ENCODE measurements at regions not wholly inside any gene's neighbourhood (a gene's known extent, or its start where the extent isn't known, plus 50 kb on each side); places are given as distances from the start of the nearest gene placed in this dataset.

DNA sequence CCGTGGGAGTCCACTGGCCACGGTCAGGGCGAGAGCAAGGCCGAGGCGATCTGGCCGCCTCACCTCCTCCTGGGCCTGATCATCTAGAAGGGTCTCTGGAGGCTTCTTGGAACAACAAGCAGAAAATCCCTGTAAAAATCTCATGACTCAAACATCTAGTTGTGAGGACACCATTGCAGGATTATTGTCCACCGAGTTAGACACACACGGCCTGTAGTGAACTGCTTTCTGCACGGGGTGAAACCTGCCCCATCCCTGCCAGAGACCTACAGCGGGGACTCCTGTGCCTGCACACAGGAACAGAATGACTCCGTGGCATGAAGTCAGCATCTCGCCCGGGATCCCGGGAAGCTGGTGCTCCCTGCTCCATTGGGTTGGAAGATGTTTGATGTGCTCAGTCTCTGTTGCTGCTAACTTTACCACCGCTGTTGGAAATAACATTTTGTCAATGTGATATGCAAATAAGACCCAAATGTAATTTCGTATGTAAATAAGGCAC is 267.0 kb upstream of the TCERG1L start:
- ChIA-PET POLR2A (ENCODE audit: low non-redundant PET) (no interaction called here), CTCF (no interaction called here)
- Histone ChIP-seq H3K4me3 (ENCODE audit: low read depth, low read length, poor library complexity, severe bottlenecking) (no peak overlapping the region), H3K4me1 (ENCODE audit: insufficient read depth, low read length, poor library complexity, severe bottlenecking) (no peaks in the 10 kb centered on the region), H3K27ac (ENCODE audit: low read depth, low read length, poor library complexity, severe bottlenecking) (no peak overlapping the region), H3K27me3 (replicated peaks; ENCODE audit: insufficient read depth, low read depth, low read length, poor library complexity) (peaks cover 9% of the 10 kb centered on the region), H3K36me3 (ENCODE audit: insufficient read depth, low read length, poor library complexity, severe bottlenecking) (no peaks in the 10 kb centered on the region), H3K9me3 (ENCODE audit: low read depth, low read length, poor library complexity, severe bottlenecking) (no peaks in the 10 kb centered on the region)
- intact Hi-C loops (cut with micrococcal nuclease; ENCODE audit: unreplicated experiment), result no loop called here
- TF ChIP-seq, protein P1, sequence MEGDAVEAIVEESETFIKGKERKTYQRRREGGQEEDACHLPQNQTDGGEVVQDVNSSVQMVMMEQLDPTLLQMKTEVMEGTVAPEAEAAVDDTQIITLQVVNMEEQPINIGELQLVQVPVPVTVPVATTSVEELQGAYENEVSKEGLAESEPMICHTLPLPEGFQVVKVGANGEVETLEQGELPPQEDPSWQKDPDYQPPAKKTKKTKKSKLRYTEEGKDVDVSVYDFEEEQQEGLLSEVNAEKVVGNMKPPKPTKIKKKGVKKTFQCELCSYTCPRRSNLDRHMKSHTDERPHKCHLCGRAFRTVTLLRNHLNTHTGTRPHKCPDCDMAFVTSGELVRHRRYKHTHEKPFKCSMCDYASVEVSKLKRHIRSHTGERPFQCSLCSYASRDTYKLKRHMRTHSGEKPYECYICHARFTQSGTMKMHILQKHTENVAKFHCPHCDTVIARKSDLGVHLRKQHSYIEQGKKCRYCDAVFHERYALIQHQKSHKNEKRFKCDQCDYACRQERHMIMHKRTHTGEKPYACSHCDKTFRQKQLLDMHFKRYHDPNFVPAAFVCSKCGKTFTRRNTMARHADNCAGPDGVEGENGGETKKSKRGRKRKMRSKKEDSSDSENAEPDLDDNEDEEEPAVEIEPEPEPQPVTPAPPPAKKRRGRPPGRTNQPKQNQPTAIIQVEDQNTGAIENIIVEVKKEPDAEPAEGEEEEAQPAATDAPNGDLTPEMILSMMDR (conservative IDR thresholded peaks at IDR 0.05; ENCODE audit: low read depth, low read length), result no peak
- no peak for TF ChIP-seq EZH2 (IDR thresholded peaks at IDR 0.05; ENCODE audit: borderline replicate concordance, low read depth, low read length, poor library complexity, severe bottlenecking)
- no TSS peak for BruUV-seq (replicated peaks)
- no peak for DNase-seq (ENCODE audit: low spot score)

DNA sequence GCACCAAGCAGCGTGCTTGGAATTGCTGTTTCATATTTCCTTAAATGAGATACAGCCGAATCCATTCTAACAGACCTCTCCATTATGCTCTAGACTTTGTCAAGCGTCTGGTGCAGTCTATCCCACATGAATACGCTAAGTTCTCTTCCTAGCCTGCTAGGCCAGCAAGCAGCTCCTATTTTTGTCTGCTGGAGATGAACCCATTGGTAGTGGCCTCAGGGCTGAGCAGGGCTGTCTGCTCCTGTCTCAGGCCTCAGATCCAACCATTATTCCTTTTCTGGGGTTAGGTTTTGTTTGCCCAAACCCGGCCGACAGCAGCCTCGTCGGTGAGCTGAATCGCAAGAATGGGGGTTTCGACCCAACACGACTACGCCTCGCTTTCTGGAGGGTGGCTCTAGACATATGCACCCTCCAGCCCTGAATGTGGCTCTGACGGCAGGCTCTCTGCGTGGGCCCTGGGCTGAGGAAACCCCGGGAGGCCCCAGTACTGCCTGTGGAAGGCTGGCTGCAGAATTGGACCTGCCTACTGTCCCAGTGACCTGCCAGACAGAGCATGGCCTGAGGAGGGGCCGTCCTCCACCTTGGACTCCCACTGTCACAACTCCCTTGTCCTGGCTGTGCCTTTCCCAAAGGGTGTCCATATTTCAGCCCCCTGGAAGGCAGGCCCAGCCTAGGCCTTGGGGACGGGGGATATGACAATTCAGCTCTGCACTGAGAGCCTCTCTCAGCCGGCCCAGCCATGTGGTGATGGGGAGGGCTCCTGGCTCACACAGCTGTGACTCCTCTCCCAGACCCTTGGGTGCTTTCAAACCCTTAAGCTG is 267.9 kb upstream of the TCERG1L start:
- Histone ChIP-seq H3K27me3 (replicated peaks; ENCODE audit: insufficient read depth, low read depth, low read length, poor library complexity) (peaks cover 13% of the 10 kb centered on the region), H3K4me1 (ENCODE audit: insufficient read depth, low read length, poor library complexity, severe bottlenecking) (no peaks in the 10 kb centered on the region), H3K9me3 (ENCODE audit: low read depth, low read length, poor library complexity, severe bottlenecking) (no peaks in the 10 kb centered on the region), H3K4me3 (ENCODE audit: low read depth, low read length, poor library complexity, severe bottlenecking) (no peak overlapping the region), H3K27ac (ENCODE audit: low read depth, low read length, poor library complexity, severe bottlenecking) (no peak overlapping the region), H3K36me3 (ENCODE audit: insufficient read depth, low read length, poor library complexity, severe bottlenecking) (no peaks in the 10 kb centered on the region)
- no peak for DNase-seq (ENCODE audit: low spot score)
- BruUV-seq (replicated peaks), result no TSS peak
- TF ChIP-seq, protein P1 (conservative IDR thresholded peaks at IDR 0.05; ENCODE audit: low read depth, low read length), result no peak
- no peak for TF ChIP-seq EZH2 (IDR thresholded peaks at IDR 0.05; ENCODE audit: borderline replicate concordance, low read depth, low read length, poor library complexity, severe bottlenecking)
- POLR2A ChIA-PET (ENCODE audit: low non-redundant PET), result no interaction called here
- CTCF ChIA-PET, result no interaction called here
- intact Hi-C loops (cut with micrococcal nuclease; ENCODE audit: unreplicated experiment), result no loop called here

DNA sequence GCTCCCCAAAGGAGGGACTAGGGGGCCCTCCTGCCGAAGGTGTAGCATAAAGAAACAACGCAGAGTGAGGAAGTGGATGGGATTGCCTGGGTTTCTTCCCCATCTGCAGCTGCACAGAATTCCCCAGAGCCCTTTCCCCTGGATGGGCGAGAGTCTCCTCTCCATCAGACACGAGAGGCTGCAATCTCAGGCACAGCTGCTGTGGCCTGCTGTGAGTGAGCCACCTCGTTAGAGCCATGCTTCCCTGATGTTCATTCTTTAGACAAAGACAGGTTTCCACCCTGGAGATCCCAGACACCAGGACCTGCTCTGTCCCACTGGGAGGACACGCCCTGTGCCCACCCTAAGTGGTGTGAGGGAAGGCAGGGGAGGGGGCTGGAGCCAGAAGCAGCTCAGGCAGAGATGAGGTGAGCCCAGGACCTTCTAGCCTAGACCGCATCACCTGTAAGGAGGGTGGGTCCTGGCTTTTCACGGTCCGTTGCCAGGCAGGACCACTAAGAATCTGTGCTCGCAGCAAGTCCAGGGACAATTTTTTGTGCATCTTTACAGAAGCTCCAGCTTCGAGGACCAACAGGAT is 268.6 kb upstream of the TCERG1L start:
- DNase-seq (ENCODE audit: low spot score), result no peak

More for the DNA sequence above, 268.6 kb upstream of the TCERG1L start:
- intact Hi-C loops (cut with micrococcal nuclease; ENCODE audit: unreplicated experiment), result no loop called here
- ChIA-PET CTCF (no interaction called here), POLR2A (ENCODE audit: low non-redundant PET) (no interaction called here)
- no TSS peak for BruUV-seq (replicated peaks)
- TF ChIP-seq, protein P1 (conservative IDR thresholded peaks at IDR 0.05; ENCODE audit: low read depth, low read length), result no peak
- TF ChIP-seq EZH2 (IDR thresholded peaks at IDR 0.05; ENCODE audit: borderline replicate concordance, low read depth, low read length, poor library complexity, severe bottlenecking), result no peak
- Histone ChIP-seq H3K4me1 (ENCODE audit: insufficient read depth, low read length, poor library complexity, severe bottlenecking) (no peaks in the 10 kb centered on the region), H3K4me3 (ENCODE audit: low read depth, low read length, poor library complexity, severe bottlenecking) (no peak overlapping the region), H3K27ac (ENCODE audit: low read depth, low read length, poor library complexity, severe bottlenecking) (no peak overlapping the region), H3K9me3 (ENCODE audit: low read depth, low read length, poor library complexity, severe bottlenecking) (no peaks in the 10 kb centered on the region), H3K27me3 (replicated peaks; ENCODE audit: insufficient read depth, low read depth, low read length, poor library complexity) (peaks cover 13% of the 10 kb centered on the region), H3K36me3 (ENCODE audit: insufficient read depth, low read length, poor library complexity, severe bottlenecking) (no peaks in the 10 kb centered on the region)
